ENCODE measurements at regions not wholly inside any gene's neighbourhood (a gene's known extent, or its start where the extent isn't known, plus 50 kb on each side); places are given as distances from the start of the nearest gene placed in this dataset.

DNA sequence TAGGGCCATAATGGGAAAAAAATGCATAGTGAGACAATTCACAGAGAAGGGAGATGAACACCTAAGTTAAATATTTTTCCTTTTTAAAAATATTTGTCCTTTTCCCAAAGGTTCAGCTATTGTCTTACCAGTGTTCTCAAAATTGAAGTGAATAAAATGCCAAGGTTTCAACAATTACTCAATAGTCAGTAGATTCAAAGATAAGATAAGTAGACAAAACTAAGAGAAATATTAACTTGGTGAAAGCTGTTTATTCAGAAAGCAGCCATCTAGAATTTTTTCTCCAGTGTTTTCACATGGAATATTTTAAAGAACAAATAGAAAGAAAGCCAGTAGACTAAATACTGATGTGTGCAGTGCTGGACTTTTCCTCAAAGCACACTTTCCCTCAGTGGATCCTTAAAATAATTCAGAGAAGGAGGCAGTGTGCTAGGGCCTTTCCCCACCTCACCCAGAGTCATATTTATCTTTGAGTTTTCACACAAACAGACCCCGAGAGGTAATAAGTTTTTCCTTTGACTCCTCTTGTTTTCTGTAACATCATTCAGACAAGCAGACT, 144.5 kb upstream of the PLEKHG7 start:
- no peak overlapping the region for H3K4me3 ChIP-seq (replicated peaks in 1 of 2; ENCODE audit: low read depth in 1 of 2, low read length in 2 of 2)
- no peaks in the 10 kb centered on the region for H3K9me3 ChIP-seq (ENCODE audit: control insufficient read depth in 1 of 2, insufficient read depth in 1 of 2, low read depth in 1 of 2, low read length in 2 of 2)
- H2AFZ ChIP-seq (ENCODE audit: low read depth, low read length, poor library complexity, severe bottlenecking), result no peak overlapping the region
- H4K20me1 ChIP-seq (ENCODE audit: insufficient read depth), result no peaks in the 10 kb centered on the region
- BruUV-seq (replicated peaks), result no TSS peak
- no peaks in the 10 kb centered on the region for H3K36me3 ChIP-seq (ENCODE audit: control insufficient read depth in 1 of 2, insufficient read depth in 2 of 2, low read length in 2 of 2)
- TF ChIP-seq FOSL1 (IDR thresholded peaks at IDR 0.05; ENCODE audit: low read depth), result no peak
- TF ChIP-seq CEBPB (IDR thresholded peaks at IDR 0.05; ENCODE audit: low read depth), result no peak
- no peak for TF ChIP-seq JUND (IDR thresholded peaks at IDR 0.05)
- TF ChIP-seq, protein P1, sequence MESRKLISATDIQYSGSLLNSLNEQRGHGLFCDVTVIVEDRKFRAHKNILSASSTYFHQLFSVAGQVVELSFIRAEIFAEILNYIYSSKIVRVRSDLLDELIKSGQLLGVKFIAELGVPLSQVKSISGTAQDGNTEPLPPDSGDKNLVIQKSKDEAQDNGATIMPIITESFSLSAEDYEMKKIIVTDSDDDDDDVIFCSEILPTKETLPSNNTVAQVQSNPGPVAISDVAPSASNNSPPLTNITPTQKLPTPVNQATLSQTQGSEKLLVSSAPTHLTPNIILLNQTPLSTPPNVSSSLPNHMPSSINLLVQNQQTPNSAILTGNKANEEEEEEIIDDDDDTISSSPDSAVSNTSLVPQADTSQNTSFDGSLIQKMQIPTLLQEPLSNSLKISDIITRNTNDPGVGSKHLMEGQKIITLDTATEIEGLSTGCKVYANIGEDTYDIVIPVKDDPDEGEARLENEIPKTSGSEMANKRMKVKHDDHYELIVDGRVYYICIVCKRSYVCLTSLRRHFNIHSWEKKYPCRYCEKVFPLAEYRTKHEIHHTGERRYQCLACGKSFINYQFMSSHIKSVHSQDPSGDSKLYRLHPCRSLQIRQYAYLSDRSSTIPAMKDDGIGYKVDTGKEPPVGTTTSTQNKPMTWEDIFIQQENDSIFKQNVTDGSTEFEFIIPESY (IDR thresholded peaks at IDR 0.05; ENCODE audit: extremely low read depth, insufficient replicate concordance, low read length), result no peak
- TF ChIP-seq, protein P2, sequence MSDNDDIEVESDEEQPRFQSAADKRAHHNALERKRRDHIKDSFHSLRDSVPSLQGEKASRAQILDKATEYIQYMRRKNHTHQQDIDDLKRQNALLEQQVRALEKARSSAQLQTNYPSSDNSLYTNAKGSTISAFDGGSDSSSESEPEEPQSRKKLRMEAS (IDR thresholded peaks at IDR 0.05), result no peak
- no peak for TF ChIP-seq POLR2AphosphoS5 (IDR thresholded peaks at IDR 0.05; ENCODE audit: low read depth, low read length)
- TF ChIP-seq RAD21 (IDR thresholded peaks at IDR 0.05; ENCODE audit: low read depth), result no peak
- TF ChIP-seq, protein P3, sequence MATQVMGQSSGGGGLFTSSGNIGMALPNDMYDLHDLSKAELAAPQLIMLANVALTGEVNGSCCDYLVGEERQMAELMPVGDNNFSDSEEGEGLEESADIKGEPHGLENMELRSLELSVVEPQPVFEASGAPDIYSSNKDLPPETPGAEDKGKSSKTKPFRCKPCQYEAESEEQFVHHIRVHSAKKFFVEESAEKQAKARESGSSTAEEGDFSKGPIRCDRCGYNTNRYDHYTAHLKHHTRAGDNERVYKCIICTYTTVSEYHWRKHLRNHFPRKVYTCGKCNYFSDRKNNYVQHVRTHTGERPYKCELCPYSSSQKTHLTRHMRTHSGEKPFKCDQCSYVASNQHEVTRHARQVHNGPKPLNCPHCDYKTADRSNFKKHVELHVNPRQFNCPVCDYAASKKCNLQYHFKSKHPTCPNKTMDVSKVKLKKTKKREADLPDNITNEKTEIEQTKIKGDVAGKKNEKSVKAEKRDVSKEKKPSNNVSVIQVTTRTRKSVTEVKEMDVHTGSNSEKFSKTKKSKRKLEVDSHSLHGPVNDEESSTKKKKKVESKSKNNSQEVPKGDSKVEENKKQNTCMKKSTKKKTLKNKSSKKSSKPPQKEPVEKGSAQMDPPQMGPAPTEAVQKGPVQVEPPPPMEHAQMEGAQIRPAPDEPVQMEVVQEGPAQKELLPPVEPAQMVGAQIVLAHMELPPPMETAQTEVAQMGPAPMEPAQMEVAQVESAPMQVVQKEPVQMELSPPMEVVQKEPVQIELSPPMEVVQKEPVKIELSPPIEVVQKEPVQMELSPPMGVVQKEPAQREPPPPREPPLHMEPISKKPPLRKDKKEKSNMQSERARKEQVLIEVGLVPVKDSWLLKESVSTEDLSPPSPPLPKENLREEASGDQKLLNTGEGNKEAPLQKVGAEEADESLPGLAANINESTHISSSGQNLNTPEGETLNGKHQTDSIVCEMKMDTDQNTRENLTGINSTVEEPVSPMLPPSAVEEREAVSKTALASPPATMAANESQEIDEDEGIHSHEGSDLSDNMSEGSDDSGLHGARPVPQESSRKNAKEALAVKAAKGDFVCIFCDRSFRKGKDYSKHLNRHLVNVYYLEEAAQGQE (IDR thresholded peaks at IDR 0.05; ENCODE audit: low read depth), result no peak
- TF ChIP-seq SRF (IDR thresholded peaks at IDR 0.05; ENCODE audit: low read depth), result no peak
- TF ChIP-seq, protein P4, sequence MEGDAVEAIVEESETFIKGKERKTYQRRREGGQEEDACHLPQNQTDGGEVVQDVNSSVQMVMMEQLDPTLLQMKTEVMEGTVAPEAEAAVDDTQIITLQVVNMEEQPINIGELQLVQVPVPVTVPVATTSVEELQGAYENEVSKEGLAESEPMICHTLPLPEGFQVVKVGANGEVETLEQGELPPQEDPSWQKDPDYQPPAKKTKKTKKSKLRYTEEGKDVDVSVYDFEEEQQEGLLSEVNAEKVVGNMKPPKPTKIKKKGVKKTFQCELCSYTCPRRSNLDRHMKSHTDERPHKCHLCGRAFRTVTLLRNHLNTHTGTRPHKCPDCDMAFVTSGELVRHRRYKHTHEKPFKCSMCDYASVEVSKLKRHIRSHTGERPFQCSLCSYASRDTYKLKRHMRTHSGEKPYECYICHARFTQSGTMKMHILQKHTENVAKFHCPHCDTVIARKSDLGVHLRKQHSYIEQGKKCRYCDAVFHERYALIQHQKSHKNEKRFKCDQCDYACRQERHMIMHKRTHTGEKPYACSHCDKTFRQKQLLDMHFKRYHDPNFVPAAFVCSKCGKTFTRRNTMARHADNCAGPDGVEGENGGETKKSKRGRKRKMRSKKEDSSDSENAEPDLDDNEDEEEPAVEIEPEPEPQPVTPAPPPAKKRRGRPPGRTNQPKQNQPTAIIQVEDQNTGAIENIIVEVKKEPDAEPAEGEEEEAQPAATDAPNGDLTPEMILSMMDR (IDR thresholded peaks at IDR 0.05 in 2 of 3, conservative IDR thresholded peaks at IDR 0.05 in 1 of 3; ENCODE audit: borderline replicate concordance in 1 of 3, insufficient read depth in 1 of 3, low read depth in 2 of 3, low read length in 2 of 3), result no peak
- TF ChIP-seq SP1 (IDR thresholded peaks at IDR 0.05; ENCODE audit: low read depth), result no peak
- H3K79me2 ChIP-seq (ENCODE audit: insufficient read depth, low read length), result no peaks in the 10 kb centered on the region
- H3K27ac ChIP-seq (ENCODE audit: low read depth, low read length), result no peak overlapping the region
- H3K4me1 ChIP-seq (ENCODE audit: control insufficient read depth in 1 of 2, insufficient read depth in 2 of 2, low read length in 2 of 2), result peaks cover 0 to 3% of the 10 kb centered on the region in 2 experiments; a peak in 1 of 4 replicates
- ATAC-seq (no peak), DNase-seq (ENCODE audit: low read depth, low spot score) (no peak)
- ChIA-PET RAD21 (ENCODE audit: low non-redundant PET in 1 of 2, low total read pairs in 2 of 2, uncharacterized antibody in 2 of 2, unreplicated experiment in 2 of 2) (no interaction called here), CTCF (no interaction called here), POLR2A (no interaction called here)
- no peaks in the 10 kb centered on the region for H3K27me3 ChIP-seq (ENCODE audit: insufficient read depth, low read length)
- H3K9ac ChIP-seq (ENCODE audit: low read length), result no peak overlapping the region
- intact Hi-C loops (cut with micrococcal nuclease), result no loop called here
- no peaks in the 10 kb centered on the region for H3K9me2 ChIP-seq (ENCODE audit: insufficient read depth)
- no peak overlapping the region for H3K4me2 ChIP-seq (ENCODE audit: low read length)

Measured in HCT116 (cell line).